ENCODE measurements at regions not wholly inside any gene's neighbourhood (a gene's known extent, or its start where the extent isn't known, plus 50 kb on each side); places are given as distances from the start of the nearest gene placed in this dataset.
"Not testable (repeated sequence)": the region's sequence is repeated elsewhere in the genome, so short reads cannot be mapped to it uniquely, and the experiment has no call there.

- H3K4me3 Mint-ChIP-seq: peak overlapping the region in 1 of 5 donors; percentile 19
- peaks cover 8 to 47% (median 23%) of the 10 kb centered on the region in 6 donors for H3K9me3 Mint-ChIP-seq
- no peaks in the 10 kb centered on the region for H3K4me1 Mint-ChIP-seq
- DNase-seq: no peak
- peak overlapping the region in 1 of 6 donors; percentile 83 for H3K27ac Mint-ChIP-seq
- no peaks in the 10 kb centered on the region for H3K27me3 Mint-ChIP-seq (ENCODE audit: low read depth in 3 of 3)
- peaks cover 0 to 6% (median 0%) of the 10 kb centered on the region in 3 donors for H3K36me3 Mint-ChIP-seq
Measured at GRCh38 chr2:185466915-185467314, 271.7 kb upstream of the FSIP2 start.

- no peaks in the 10 kb centered on the region for H3K4me1 Mint-ChIP-seq
- no peaks in the 10 kb centered on the region for H3K36me3 Mint-ChIP-seq
- no peak for DNase-seq
- H3K27ac Mint-ChIP-seq: no peak overlapping the region
- H3K9me3 Mint-ChIP-seq: peaks cover 5 to 28% (median 11%) of the 10 kb centered on the region in 6 donors
- no peaks in the 10 kb centered on the region for H3K27me3 Mint-ChIP-seq (ENCODE audit: low read depth in 3 of 3)
- H3K4me3 Mint-ChIP-seq: no peak overlapping the region
Measured at GRCh38 chr2:185471441-185471840, 267.2 kb upstream of the FSIP2 start.

- no peak for DNase-seq
- Mint-ChIP-seq H3K4me3 (no peak overlapping the region), H3K27ac (no peak overlapping the region), H3K4me1 (no peaks in the 10 kb centered on the region), H3K36me3 (no peaks in the 10 kb centered on the region), H3K27me3 (ENCODE audit: low read depth in 3 of 3) (no peaks in the 10 kb centered on the region), H3K9me3 (peaks cover 5 to 23% (median 11%) of the 10 kb centered on the region in 6 donors)
Measured at GRCh38 chr2:185472574-185472973, 266.0 kb upstream of the FSIP2 start.

GRCh38 chr2:185473838-185474237 is 264.8 kb upstream of the FSIP2 start:
- Mint-ChIP-seq H3K4me1 (no peaks in the 10 kb centered on the region), H3K27me3 (ENCODE audit: low read depth in 3 of 3) (no peaks in the 10 kb centered on the region), H3K4me3 (no peak overlapping the region), H3K36me3 (no peaks in the 10 kb centered on the region), H3K27ac (no peak overlapping the region), H3K9me3 (peaks cover 5 to 22% (median 16%) of the 10 kb centered on the region in 6 donors)
- no peak for DNase-seq

GRCh38 chr2:185475914-185476313 is 262.7 kb upstream of the FSIP2 start:
- H3K4me3 Mint-ChIP-seq: no peak overlapping the region
- H3K9me3 Mint-ChIP-seq: peaks cover 8 to 26% (median 14%) of the 10 kb centered on the region in 6 donors
- H3K36me3 Mint-ChIP-seq: no peaks in the 10 kb centered on the region
- no peaks in the 10 kb centered on the region for H3K4me1 Mint-ChIP-seq
- H3K27ac Mint-ChIP-seq: no peak overlapping the region
- H3K27me3 Mint-ChIP-seq (ENCODE audit: low read depth in 3 of 3): peaks cover 0 to 3% (median 0%) of the 10 kb centered on the region in 3 donors
- no peak for DNase-seq

- H3K4me3 Mint-ChIP-seq: no peak overlapping the region
- no peaks in the 10 kb centered on the region for H3K36me3 Mint-ChIP-seq
- H3K27me3 Mint-ChIP-seq (ENCODE audit: low read depth in 3 of 3): peaks cover 0 to 3% (median 0%) of the 10 kb centered on the region in 3 donors
- no peak for DNase-seq
- H3K27ac Mint-ChIP-seq: no peak overlapping the region
- no peaks in the 10 kb centered on the region for H3K4me1 Mint-ChIP-seq
- H3K9me3 Mint-ChIP-seq: peaks cover 9 to 23% (median 17%) of the 10 kb centered on the region in 6 donors
Measured at GRCh38 chr2:185477452-185477851, 261.2 kb upstream of the FSIP2 start.

GRCh38 chr2:185484602-185485001 is 254.0 kb upstream of the FSIP2 start:
- DNase-seq: no peak
- Mint-ChIP-seq H3K27me3 (ENCODE audit: low read depth in 3 of 3) (peaks cover 0 to under 1% (median 0%) of the 10 kb centered on the region in 3 donors), H3K4me3 (no peak overlapping the region), H3K9me3 (peaks cover 11 to 55% (median 35%) of the 10 kb centered on the region in 6 donors), H3K27ac (no peak overlapping the region), H3K4me1 (no peaks in the 10 kb centered on the region), H3K36me3 (peaks cover 0 to 6% (median 3%) of the 10 kb centered on the region in 3 donors)

- peaks cover 9 to 39% (median 34%) of the 10 kb centered on the region in 6 donors for H3K9me3 Mint-ChIP-seq
Measured at GRCh38 chr2:185502351-185502750, 236.3 kb upstream of the FSIP2 start.

GRCh38 chr2:185507719-185508118 is 230.9 kb upstream of the FSIP2 start:
- Mint-ChIP-seq H3K4me1 (no peaks in the 10 kb centered on the region), H3K4me3 (no peak overlapping the region), H3K36me3 (no peaks in the 10 kb centered on the region), H3K9me3 (peaks cover 21 to 63% (median 47%) of the 10 kb centered on the region in 6 donors), H3K27ac (no peak overlapping the region), H3K27me3 (ENCODE audit: low read depth in 3 of 3) (no peaks in the 10 kb centered on the region)
- DNase-seq: no peak

More at GRCh38 chr2:185502351-185502750, 236.3 kb upstream of the FSIP2 start:
- Mint-ChIP-seq H3K36me3 (no peaks in the 10 kb centered on the region), H3K4me3 (no peak overlapping the region), H3K27me3 (ENCODE audit: low read depth in 3 of 3) (no peaks in the 10 kb centered on the region), H3K27ac (no peak overlapping the region), H3K4me1 (no peaks in the 10 kb centered on the region)
- DNase-seq: no peak

GRCh38 chr2:185510060-185510459 is 228.5 kb upstream of the FSIP2 start:
- peaks cover 24 to 64% (median 41%) of the 10 kb centered on the region in 6 donors for H3K9me3 Mint-ChIP-seq
- H3K4me1 Mint-ChIP-seq: no peaks in the 10 kb centered on the region
- H3K36me3 Mint-ChIP-seq: no peaks in the 10 kb centered on the region
- no peak for DNase-seq
- H3K4me3 Mint-ChIP-seq: no peak overlapping the region
- H3K27ac Mint-ChIP-seq: no peak overlapping the region
- no peaks in the 10 kb centered on the region for H3K27me3 Mint-ChIP-seq (ENCODE audit: low read depth in 3 of 3)

GRCh38 chr2:185511925-185512324 is 226.7 kb upstream of the FSIP2 start:
- Mint-ChIP-seq H3K9me3 (peaks cover 18 to 62% (median 40%) of the 10 kb centered on the region in 6 donors), H3K4me1 (no peaks in the 10 kb centered on the region), H3K36me3 (no peaks in the 10 kb centered on the region), H3K27ac (no peak overlapping the region), H3K4me3 (no peak overlapping the region), H3K27me3 (ENCODE audit: low read depth in 3 of 3) (no peaks in the 10 kb centered on the region)
- no peak for DNase-seq

- Mint-ChIP-seq H3K9me3 (peaks cover 8 to 54% (median 37%) of the 10 kb centered on the region in 6 donors), H3K4me1 (no peaks in the 10 kb centered on the region), H3K4me3 (no peak overlapping the region), H3K27me3 (ENCODE audit: low read depth in 3 of 3) (peaks cover 0 to 2% (median 0%) of the 10 kb centered on the region in 3 donors), H3K36me3 (peaks cover 0 to 4% (median 3%) of the 10 kb centered on the region in 3 donors), H3K27ac (no peak overlapping the region)
- DNase-seq: no peak
Measured at GRCh38 chr2:185522472-185522871, 216.1 kb upstream of the FSIP2 start.

- H3K36me3 Mint-ChIP-seq; H3K27ac Mint-ChIP-seq; H3K27me3 Mint-ChIP-seq (ENCODE audit: low read depth in 3 of 3); H3K4me3 Mint-ChIP-seq; DNase-seq; H3K4me1 Mint-ChIP-seq: not testable (repeated sequence)
- H3K9me3 Mint-ChIP-seq: peaks cover 5 to 53% (median 36%) of the 10 kb centered on the region in 6 donors
Measured at GRCh38 chr2:185524242-185524641, 214.4 kb upstream of the FSIP2 start.

- no peaks in the 10 kb centered on the region for H3K4me1 Mint-ChIP-seq
- H3K9me3 Mint-ChIP-seq: peaks cover 4 to 53% (median 39%) of the 10 kb centered on the region in 6 donors
- no peak overlapping the region for H3K4me3 Mint-ChIP-seq
- DNase-seq: no peak
- H3K36me3 Mint-ChIP-seq: peaks cover 0 to 4% (median 3%) of the 10 kb centered on the region in 3 donors
- peaks cover 0 to 2% (median 0%) of the 10 kb centered on the region in 3 donors for H3K27me3 Mint-ChIP-seq (ENCODE audit: low read depth in 3 of 3)
- H3K27ac Mint-ChIP-seq: no peak overlapping the region
Measured at GRCh38 chr2:185526161-185526560, 212.4 kb upstream of the FSIP2 start.

- peaks cover 0 to 27% (median 19%) of the 10 kb centered on the region in 6 donors for H3K9me3 Mint-ChIP-seq
- H3K27me3 Mint-ChIP-seq (ENCODE audit: low read depth in 3 of 3): no peaks in the 10 kb centered on the region
- H3K4me3 Mint-ChIP-seq: no peak overlapping the region
- H3K27ac Mint-ChIP-seq: no peak overlapping the region
- no peaks in the 10 kb centered on the region for H3K36me3 Mint-ChIP-seq
- H3K4me1 Mint-ChIP-seq: no peaks in the 10 kb centered on the region
- DNase-seq: no peak
Measured at GRCh38 chr2:185531721-185532120, 206.9 kb upstream of the FSIP2 start.

Measured in immature natural killer cell (primary cell).